ENCODE measurements at regions not wholly inside any gene's neighbourhood (a gene's known extent, or its start where the extent isn't known, plus 50 kb on each side); places are given as distances from the start of the nearest gene placed in this dataset.

- intact Hi-C loops (cut with DNase I) = loop anchor here in 1 of 10 donors (5.0 to 10.0 kb wide), 2 partner anchors 337 to 1105 kb away; no protein-coding TSS in a partner anchor
- TF ChIP-seq, protein P1, sequence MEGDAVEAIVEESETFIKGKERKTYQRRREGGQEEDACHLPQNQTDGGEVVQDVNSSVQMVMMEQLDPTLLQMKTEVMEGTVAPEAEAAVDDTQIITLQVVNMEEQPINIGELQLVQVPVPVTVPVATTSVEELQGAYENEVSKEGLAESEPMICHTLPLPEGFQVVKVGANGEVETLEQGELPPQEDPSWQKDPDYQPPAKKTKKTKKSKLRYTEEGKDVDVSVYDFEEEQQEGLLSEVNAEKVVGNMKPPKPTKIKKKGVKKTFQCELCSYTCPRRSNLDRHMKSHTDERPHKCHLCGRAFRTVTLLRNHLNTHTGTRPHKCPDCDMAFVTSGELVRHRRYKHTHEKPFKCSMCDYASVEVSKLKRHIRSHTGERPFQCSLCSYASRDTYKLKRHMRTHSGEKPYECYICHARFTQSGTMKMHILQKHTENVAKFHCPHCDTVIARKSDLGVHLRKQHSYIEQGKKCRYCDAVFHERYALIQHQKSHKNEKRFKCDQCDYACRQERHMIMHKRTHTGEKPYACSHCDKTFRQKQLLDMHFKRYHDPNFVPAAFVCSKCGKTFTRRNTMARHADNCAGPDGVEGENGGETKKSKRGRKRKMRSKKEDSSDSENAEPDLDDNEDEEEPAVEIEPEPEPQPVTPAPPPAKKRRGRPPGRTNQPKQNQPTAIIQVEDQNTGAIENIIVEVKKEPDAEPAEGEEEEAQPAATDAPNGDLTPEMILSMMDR (IDR thresholded peaks at IDR 0.05) = no peak
- H3K36me3 ChIP-seq = no peaks in the 10 kb centered on the region
- peaks cover 0 to 45% (median 30%) of the 10 kb centered on the region in 7 donors for H3K27me3 ChIP-seq
- ATAC-seq (no peak), DNase-seq (no peak)
- WGBS, 2 donors = 77% methylated on average over 12 of the region's 12 CpGs
- H3K4me1 ChIP-seq = no peaks in the 10 kb centered on the region
- no peak overlapping the region for H3K27ac ChIP-seq
- H3K4me3 ChIP-seq = no peak overlapping the region
- H3K9me3 ChIP-seq = peaks cover 0 to 23% (median 5%) of the 10 kb centered on the region in 11 donors
Measured at GRCh38 chr10:131792011-131792651, 108.7 kb upstream of the PPP2R2D start.

DNA sequence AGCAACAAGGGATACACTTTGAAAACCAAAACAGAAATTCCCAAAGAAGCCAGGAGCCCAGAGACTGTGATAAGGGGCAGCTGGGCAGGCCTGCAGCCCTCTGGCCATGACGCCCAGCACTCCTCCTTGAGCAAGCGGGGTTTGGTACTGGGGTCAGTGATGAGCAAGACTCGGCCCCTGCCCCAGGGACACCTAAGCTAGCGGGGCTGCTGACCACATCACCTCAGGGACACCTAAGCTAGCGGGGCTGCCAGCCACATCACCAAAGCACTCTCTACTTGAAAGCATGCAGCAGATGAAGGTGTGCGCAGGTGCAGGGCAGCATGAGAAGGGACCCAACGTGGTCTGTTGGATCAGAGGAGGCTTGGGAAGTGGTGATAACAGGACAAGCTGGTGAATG is 108.0 kb upstream of the PPP2R2D start:
- 73 to 81% methylated on average over 7 of the region's 7 CpGs for WGBS, 2 donors
- no peak for ATAC-seq
- Histone ChIP-seq H3K27me3 (peaks cover 0 to 45% (median 27%) of the 10 kb centered on the region in 7 donors), H3K4me1 (no peaks in the 10 kb centered on the region), H3K36me3 (no peaks in the 10 kb centered on the region), H3K27ac (no peak overlapping the region), H3K9me3 (peaks cover 0 to 30% (median 6%) of the 10 kb centered on the region in 11 donors), H3K4me3 (no peak overlapping the region)
- TF ChIP-seq, protein P1 (IDR thresholded peaks at IDR 0.05) = no peak
- DNase-seq = no peak
- intact Hi-C loops (cut with DNase I) = loop anchor here in 1 of 10 donors (5.0 to 10.0 kb wide), 2 partner anchors 338 to 1106 kb away; no protein-coding TSS in a partner anchor

GRCh38 chr10:131795761-131796160 is 105.0 kb upstream of the PPP2R2D start:
- WGBS, 2 donors = 75 to 80% methylated on average over 2 of the region's 2 CpGs

DNA sequence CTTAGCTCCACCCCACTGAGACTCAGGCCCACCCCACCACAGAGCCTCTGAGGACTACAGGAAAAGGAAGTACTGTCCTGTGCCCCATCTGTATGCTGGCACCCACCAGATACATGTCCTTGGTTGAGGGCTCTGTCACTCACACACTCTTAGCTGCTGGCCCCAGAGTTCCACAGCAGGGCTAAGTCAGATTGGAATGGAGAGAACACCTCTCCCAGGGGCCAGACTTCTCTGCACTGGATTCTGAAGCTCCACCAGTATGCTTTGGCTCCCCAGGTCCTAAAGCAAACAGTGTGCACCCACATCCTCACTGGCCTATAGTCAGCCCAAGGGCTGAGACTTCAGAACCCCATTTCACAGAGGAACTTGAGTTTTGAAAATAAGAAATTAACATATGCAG is 103.2 kb upstream of the PPP2R2D start:
- H3K27ac ChIP-seq = no peak overlapping the region
- peaks cover 0 to 59% (median 15%) of the 10 kb centered on the region in 11 donors for H3K9me3 ChIP-seq
- no peak for DNase-seq
- H3K4me3 ChIP-seq = no peak overlapping the region
- TF ChIP-seq, protein P1 (IDR thresholded peaks at IDR 0.05) = no peak
- ATAC-seq = no peak
- no peaks in the 10 kb centered on the region for H3K4me1 ChIP-seq
- intact Hi-C loops (cut with DNase I) = loop anchor here in 1 of 10 donors (10.0 kb wide), 1 partner anchor 343 kb away; no protein-coding TSS in a partner anchor
- no peaks in the 10 kb centered on the region for H3K36me3 ChIP-seq
- H3K27me3 ChIP-seq = peaks cover 0 to 18% (median 12%) of the 10 kb centered on the region in 7 donors

More at GRCh38 chr10:131795761-131796160, 105.0 kb upstream of the PPP2R2D start:
- no peaks in the 10 kb centered on the region for H3K4me1 ChIP-seq
- no peak for DNase-seq
- no peak overlapping the region for H3K27ac ChIP-seq
- TF ChIP-seq, protein P1 (IDR thresholded peaks at IDR 0.05) = no peak
- no peak for ATAC-seq
- no peak overlapping the region for H3K4me3 ChIP-seq
- intact Hi-C loops (cut with DNase I) = loop anchor here in 1 of 10 donors (10.0 kb wide), 1 partner anchor 341 kb away; no protein-coding TSS in a partner anchor
- peaks cover 0 to 25% (median 18%) of the 10 kb centered on the region in 7 donors for H3K27me3 ChIP-seq
- H3K9me3 ChIP-seq = peaks cover 0 to 59% (median 15%) of the 10 kb centered on the region in 11 donors
- H3K36me3 ChIP-seq = no peaks in the 10 kb centered on the region

Measured in heart right ventricle (tissue), 16 donors.